GM13977 (cell line): ENCODE measurements at regions not wholly inside any gene's neighbourhood (a gene's known extent, or its start where the extent isn't known, plus 50 kb on each side); places are given as distances from the start of the nearest gene placed in this dataset.

Experiments
- DNase-seq: peaks from one replicate; pipeline ENCODE4 v3.0.0; 2012; ENCODE audit warnings: low spot score
- CTCF ChIP-seq: IDR thresholded peaks from 2 replicates; pipeline ENCODE4 v1.5.1; 2012; ENCODE audit warnings: mild to moderate bottlenecking, control low read depth; ENCODE audit not compliant: insufficient read depth; ENCODE audit errors: extremely low read depth, missing control alignments
- in situ Hi-C: fragments of 300-500 bp; cut with MboI; formaldehyde crosslinking; loops from one replicate; pipeline ENCODE4 v1.12.0; 2022; ENCODE audit warnings: low sequenced_read_pairs, low pct_unique_long_range_greater_than_20kb, mixed read lengths, inconsistent platforms; ENCODE audit not compliant: unreplicated experiment

- no peak for TF ChIP-seq CTCF
- DNase-seq = no peak
- in situ Hi-C loops = no loop called here
These were observed 232.0 kb upstream of the STT3B start for GRCh38 chr3:31300456-31301443.

GRCh38 chr3:31302343-31302742, 230.4 kb upstream of the STT3B start:
- no peak for DNase-seq
- in situ Hi-C loops = no loop called here
- TF ChIP-seq CTCF = no peak

- in situ Hi-C loops = no loop called here
These were observed 227.4 kb upstream of the STT3B start for GRCh38 chr3:31305340-31305739.

GRCh38 chr3:31307131-31307785, 225.5 kb upstream of the STT3B start:
- in situ Hi-C loops = no loop called here
- DNase-seq = no peak
- no peak for TF ChIP-seq CTCF

More at GRCh38 chr3:31305340-31305739, 227.4 kb upstream of the STT3B start:
- TF ChIP-seq CTCF = no peak
- DNase-seq = no peak

GRCh38 chr3:31311559-31311958, 221.2 kb upstream of the STT3B start:
- in situ Hi-C loops = no loop called here
- no peak for DNase-seq
- no peak for TF ChIP-seq CTCF

- no peak for TF ChIP-seq CTCF
- in situ Hi-C loops = no loop called here
- DNase-seq = no peak
These were observed 220.3 kb upstream of the STT3B start for GRCh38 chr3:31312400-31312799.
